Endothelial cell (in vitro differentiated cells): ENCODE measurements at regions not wholly inside any gene's neighbourhood (a gene's known extent, or its start where the extent isn't known, plus 50 kb on each side); places are given as distances from the start of the nearest gene placed in this dataset.

Experiments
- DNase-seq: peaks from one replicate; pipeline ENCODE4 v3.0.0; 2021; ENCODE audit warnings: low spot score
- H3K27ac Mint-ChIP-seq: one replicate; pipeline ENCODE4 v1.8.0; 2021; ENCODE audit warnings: mixed read lengths, inconsistent platforms; ENCODE audit not compliant: unreplicated experiment
- H3K27me3 Mint-ChIP-seq: one replicate; pipeline ENCODE4 v1.8.0; 2021; ENCODE audit warnings: mild to moderate bottlenecking, moderate library complexity, mixed read lengths, inconsistent platforms; ENCODE audit not compliant: unreplicated experiment
- H3K36me3 Mint-ChIP-seq: one replicate; pipeline ENCODE4 v1.8.0; 2021; ENCODE audit warnings: mild to moderate bottlenecking, low read depth, mixed read lengths, inconsistent platforms; ENCODE audit not compliant: unreplicated experiment
- H3K4me1 Mint-ChIP-seq: one replicate; pipeline ENCODE4 v1.8.0; 2021; ENCODE audit warnings: mild to moderate bottlenecking, mixed read lengths, inconsistent platforms; ENCODE audit not compliant: unreplicated experiment
- H3K4me3 Mint-ChIP-seq: one replicate; pipeline ENCODE4 v1.8.0; 2021; ENCODE audit warnings: mild to moderate bottlenecking, mixed read lengths, inconsistent platforms; ENCODE audit not compliant: unreplicated experiment
- H3K9me3 Mint-ChIP-seq: one replicate; pipeline ENCODE4 v1.8.0; 2021; ENCODE audit warnings: mixed read lengths, inconsistent platforms; ENCODE audit not compliant: unreplicated experiment
- CTCF ChIP-seq: fragments of 200-600 bp; sonication (generic); IDR thresholded peaks from one replicate; pipeline ENCODE4 v1.5.0; 2021; ENCODE audit warnings: antibody characterized with exemption; ENCODE audit not compliant: unreplicated experiment

- TF ChIP-seq CTCF, result no peak
- Mint-ChIP-seq H3K4me3 (no peak overlapping the region), H3K27me3 (peaks cover 2% of the 10 kb centered on the region), H3K4me1 (no peaks in the 10 kb centered on the region), H3K36me3 (peaks cover 6% of the 10 kb centered on the region), H3K9me3 (no peaks in the 10 kb centered on the region), H3K27ac (no peak overlapping the region)
- DNase-seq, result no peak
These were observed 58.8 kb upstream of the CST7 start for GRCh38 chr20:24890286-24890685.

DNA sequence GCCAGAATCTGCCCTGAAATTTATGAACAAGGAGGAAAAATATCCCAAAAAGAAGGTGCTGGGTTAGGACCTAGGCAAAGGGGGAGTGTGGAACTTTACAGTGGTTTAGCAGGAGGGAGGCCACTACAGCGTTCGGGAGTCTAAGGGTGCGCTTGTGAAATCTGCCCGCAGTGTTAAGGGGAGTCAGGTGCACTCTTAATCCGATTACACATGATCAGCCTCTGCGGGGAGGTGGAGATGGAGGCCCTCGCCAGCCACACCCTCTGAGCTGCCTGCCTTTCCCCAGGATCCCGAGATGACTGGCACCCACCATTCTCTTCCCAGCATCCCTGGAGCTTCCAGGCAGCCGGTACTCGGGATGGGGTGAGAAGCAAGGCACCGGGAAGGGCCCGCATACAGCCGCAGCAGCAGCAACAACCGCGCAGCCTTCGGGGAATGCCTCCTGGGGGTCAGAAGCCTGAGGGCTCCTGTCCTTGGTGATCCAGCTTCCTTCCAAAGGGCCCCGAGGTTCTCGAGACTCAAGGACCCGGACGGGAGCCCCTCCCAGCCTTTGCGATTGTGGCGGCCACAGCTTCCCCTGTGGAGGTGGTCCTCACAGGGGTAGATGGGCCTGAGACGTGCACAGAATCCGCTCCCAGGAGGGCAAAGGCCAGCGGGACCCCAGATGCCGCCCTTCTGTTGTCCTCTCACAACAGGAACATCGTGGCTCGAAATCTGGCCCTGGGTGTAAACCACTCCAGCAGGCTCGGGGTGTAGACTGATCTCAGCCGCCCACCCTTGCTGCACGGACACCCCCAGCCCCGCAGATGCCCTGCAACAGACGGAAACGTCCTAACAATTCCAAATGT, 57.3 kb upstream of the CST7 start:
- no peak overlapping the region for H3K27ac Mint-ChIP-seq
- peaks cover 11% of the 10 kb centered on the region for H3K36me3 Mint-ChIP-seq
- H3K4me3 Mint-ChIP-seq, result peak overlapping the region; percentile 63
- no peak for TF ChIP-seq CTCF
- H3K9me3 Mint-ChIP-seq, result no peaks in the 10 kb centered on the region
- H3K27me3 Mint-ChIP-seq, result peaks cover 2% of the 10 kb centered on the region
- DNase-seq, result no peak
- no peaks in the 10 kb centered on the region for H3K4me1 Mint-ChIP-seq

DNA sequence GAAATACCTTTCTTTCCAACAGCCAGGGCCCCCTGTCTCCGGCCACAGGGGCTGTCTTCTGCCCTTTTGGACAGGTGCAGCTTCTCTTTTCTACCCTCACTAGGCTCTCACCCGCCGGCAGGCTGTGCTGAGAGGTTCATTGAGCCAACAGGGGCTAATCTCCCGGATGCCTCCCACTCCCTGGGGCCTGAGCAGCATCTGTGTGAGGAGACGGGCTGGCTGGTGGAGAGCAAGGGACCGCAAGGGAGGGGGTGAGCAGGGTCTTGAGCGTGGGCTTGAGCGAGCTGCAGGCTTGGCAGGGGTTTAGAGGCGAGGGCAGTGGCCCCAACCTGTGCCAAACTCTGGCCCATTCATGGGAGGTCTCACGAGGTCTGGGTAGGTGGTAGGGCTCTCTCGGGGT, 56.5 kb upstream of the CST7 start:
- H3K36me3 Mint-ChIP-seq, result peaks cover 11% of the 10 kb centered on the region
- no peak for DNase-seq
- H3K4me3 Mint-ChIP-seq, result no peak overlapping the region
- H3K4me1 Mint-ChIP-seq, result no peaks in the 10 kb centered on the region
- H3K27ac Mint-ChIP-seq, result no peak overlapping the region
- peaks cover 2% of the 10 kb centered on the region for H3K27me3 Mint-ChIP-seq
- TF ChIP-seq CTCF, result no peak
- peaks cover 4% of the 10 kb centered on the region for H3K9me3 Mint-ChIP-seq

DNA sequence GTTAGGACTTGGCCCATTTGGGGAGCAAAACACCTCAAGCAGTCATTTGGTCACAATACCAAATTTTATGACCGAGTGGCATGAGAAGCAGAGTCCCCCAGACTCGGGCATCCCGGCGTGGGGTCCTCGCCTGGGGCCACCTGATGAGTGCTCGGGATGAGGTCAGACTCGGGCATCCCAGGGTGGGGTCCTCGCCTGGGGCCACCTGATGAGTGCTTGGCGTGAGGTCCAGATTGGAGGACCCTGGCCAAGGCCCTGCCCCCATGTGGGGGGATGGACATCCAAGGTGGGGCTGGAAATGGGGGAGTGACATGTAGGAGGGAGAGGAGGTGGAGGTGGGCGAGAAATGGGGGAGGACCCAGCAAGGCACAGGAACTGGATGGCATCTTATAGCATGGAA, 56.1 kb upstream of the CST7 start:
- no peak overlapping the region for H3K27ac Mint-ChIP-seq
- TF ChIP-seq CTCF, result no peak
- H3K9me3 Mint-ChIP-seq, result peaks cover 6% of the 10 kb centered on the region
- no peaks in the 10 kb centered on the region for H3K4me1 Mint-ChIP-seq
- H3K4me3 Mint-ChIP-seq, result no peak overlapping the region
- no peak for DNase-seq
- peaks cover 2% of the 10 kb centered on the region for H3K27me3 Mint-ChIP-seq
- H3K36me3 Mint-ChIP-seq, result peaks cover 11% of the 10 kb centered on the region

DNA sequence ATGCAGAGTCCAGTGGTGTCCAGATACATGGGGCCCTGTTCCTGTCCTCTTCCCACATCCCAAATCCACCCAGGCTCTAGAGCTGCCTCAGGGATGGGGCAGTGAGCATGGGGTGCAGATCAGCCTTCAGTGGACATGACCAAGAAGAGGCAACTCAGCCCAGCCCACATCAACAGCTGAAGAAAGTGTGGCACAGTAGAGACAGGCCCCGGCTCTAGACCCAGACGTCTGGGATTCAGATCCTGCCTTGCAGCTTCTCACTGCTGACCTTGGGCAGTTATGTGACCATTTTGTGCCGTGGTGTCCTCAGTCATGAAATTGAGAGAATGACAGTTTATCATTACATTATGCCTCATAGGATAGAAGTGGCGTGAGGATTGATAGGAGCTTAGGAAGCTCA, 54.6 kb upstream of the CST7 start:
- peaks cover 16% of the 10 kb centered on the region for H3K9me3 Mint-ChIP-seq
- no peaks in the 10 kb centered on the region for H3K4me1 Mint-ChIP-seq
- peaks cover 4% of the 10 kb centered on the region for H3K27me3 Mint-ChIP-seq

More for the DNA sequence above, 54.6 kb upstream of the CST7 start:
- Mint-ChIP-seq H3K27ac (no peak overlapping the region), H3K4me3 (no peak overlapping the region), H3K36me3 (peaks cover 19% of the 10 kb centered on the region)
- no peak for TF ChIP-seq CTCF
- DNase-seq, result no peak
